ENCODE measurements at regions not wholly inside any gene's neighbourhood (a gene's known extent, or its start where the extent isn't known, plus 50 kb on each side); places are given as distances from the start of the nearest gene placed in this dataset.

DNA sequence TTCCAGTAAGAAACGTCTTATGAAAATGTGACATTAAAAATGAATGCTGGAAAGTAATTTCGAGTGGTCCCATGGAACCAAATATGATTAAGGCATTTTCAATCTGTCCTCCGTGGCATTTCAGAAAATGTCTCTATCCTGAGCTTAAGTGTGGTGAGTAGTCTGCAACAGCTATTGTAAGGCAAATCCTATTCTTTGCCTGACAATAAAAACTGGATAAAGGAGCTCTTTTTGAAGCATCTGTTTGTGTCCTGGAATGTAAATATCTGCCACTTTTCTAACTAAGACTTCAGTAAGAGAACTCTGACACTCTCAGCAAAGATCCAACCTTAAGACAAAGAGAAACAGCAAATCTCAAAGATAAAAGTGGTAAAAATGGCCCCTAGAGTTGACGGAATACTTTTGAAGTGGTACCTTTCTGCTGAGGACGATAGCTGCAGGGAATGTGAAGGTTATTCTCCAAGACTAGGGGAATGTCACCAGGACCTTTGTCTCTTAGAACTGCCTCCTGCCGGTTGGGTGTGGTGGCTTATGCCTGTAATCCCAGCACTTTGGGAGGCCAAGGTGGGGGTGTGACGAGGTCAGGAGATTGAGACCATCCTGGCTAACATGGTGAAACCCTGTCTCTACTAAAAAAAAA is 486.7 kb upstream of the ZP4 start:
- no peak overlapping the region for H2AFZ ChIP-seq (ENCODE audit: low read depth, low read length)
- no peaks in the 10 kb centered on the region for H3K27me3 ChIP-seq (ENCODE audit: insufficient read depth, low read depth, low read length)
- no peak overlapping the region for H3K9ac ChIP-seq (ENCODE audit: low read length)
- H3K4me2 ChIP-seq (ENCODE audit: low read length) = no peak overlapping the region
- no peaks in the 10 kb centered on the region for H3K9me2 ChIP-seq (ENCODE audit: insufficient read depth, low read length)
- no peaks in the 10 kb centered on the region for H3K36me3 ChIP-seq (ENCODE audit: insufficient read depth, low read length)
- TF ChIP-seq POLR2AphosphoS5 (IDR thresholded peaks at IDR 0.05) (no peak), REST (IDR thresholded peaks at IDR 0.05; ENCODE audit: borderline replicate concordance) (no peak), EP300 (conservative IDR thresholded peaks at IDR 0.05; ENCODE audit: poor library complexity, severe bottlenecking) (no peak), TAF1 (IDR thresholded peaks at IDR 0.05; ENCODE audit: low read depth) (no peak), RAD21 (conservative IDR thresholded peaks at IDR 0.05) (no peak), SMC3 (conservative IDR thresholded peaks at IDR 0.05; ENCODE audit: poor library complexity) (no peak), MXI1 (conservative IDR thresholded peaks at IDR 0.05; ENCODE audit: poor library complexity, severe bottlenecking) (no peak), EZH2 (IDR thresholded peaks at IDR 0.05; ENCODE audit: borderline replicate concordance, insufficient read depth, low read length, poor library complexity, severe bottlenecking) (no peak)
- TF ChIP-seq, protein P1, sequence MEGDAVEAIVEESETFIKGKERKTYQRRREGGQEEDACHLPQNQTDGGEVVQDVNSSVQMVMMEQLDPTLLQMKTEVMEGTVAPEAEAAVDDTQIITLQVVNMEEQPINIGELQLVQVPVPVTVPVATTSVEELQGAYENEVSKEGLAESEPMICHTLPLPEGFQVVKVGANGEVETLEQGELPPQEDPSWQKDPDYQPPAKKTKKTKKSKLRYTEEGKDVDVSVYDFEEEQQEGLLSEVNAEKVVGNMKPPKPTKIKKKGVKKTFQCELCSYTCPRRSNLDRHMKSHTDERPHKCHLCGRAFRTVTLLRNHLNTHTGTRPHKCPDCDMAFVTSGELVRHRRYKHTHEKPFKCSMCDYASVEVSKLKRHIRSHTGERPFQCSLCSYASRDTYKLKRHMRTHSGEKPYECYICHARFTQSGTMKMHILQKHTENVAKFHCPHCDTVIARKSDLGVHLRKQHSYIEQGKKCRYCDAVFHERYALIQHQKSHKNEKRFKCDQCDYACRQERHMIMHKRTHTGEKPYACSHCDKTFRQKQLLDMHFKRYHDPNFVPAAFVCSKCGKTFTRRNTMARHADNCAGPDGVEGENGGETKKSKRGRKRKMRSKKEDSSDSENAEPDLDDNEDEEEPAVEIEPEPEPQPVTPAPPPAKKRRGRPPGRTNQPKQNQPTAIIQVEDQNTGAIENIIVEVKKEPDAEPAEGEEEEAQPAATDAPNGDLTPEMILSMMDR (IDR thresholded peaks at IDR 0.05; ENCODE audit: poor library complexity, severe bottlenecking) = no peak
- H3K9me3 ChIP-seq (ENCODE audit: low read length) = no peaks in the 10 kb centered on the region
- H3K4me3 ChIP-seq (ENCODE audit: low read length) = no peak overlapping the region
- no peak overlapping the region for H3K27ac ChIP-seq (ENCODE audit: low read length)
- H4K20me1 ChIP-seq (ENCODE audit: insufficient read depth) = no peaks in the 10 kb centered on the region
- no peaks in the 10 kb centered on the region for H3F3A ChIP-seq (ENCODE audit: insufficient read depth, low read length, poor library complexity, severe bottlenecking)
- no peaks in the 10 kb centered on the region for H3K79me2 ChIP-seq (replicated peaks; ENCODE audit: insufficient read depth, low read length)

DNA sequence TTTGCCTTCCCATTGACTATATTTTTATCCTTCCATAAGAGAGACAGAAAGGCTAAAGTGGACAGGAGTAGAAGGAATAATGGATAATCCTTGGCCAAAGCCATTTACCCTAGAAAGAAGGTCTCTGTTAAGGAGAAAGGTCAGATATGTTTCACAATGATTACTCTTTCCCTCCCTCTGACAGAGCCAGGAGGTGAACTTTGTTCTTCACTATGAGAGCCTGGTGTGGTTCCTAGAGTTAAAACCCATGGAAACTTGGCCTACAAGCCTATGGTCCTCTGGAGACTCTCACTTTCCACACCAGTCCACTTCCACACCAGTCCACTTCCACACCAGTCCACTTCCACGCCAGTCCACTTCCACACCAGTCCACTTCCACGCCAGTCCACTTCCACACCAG is 479.9 kb upstream of the ZP4 start:
- Histone ChIP-seq H4K20me1 (ENCODE audit: insufficient read depth) (no peaks in the 10 kb centered on the region), H3K4me2 (ENCODE audit: low read length) (no peak overlapping the region), H3K9ac (ENCODE audit: low read length) (no peak overlapping the region), H3K36me3 (ENCODE audit: insufficient read depth, low read length) (no peaks in the 10 kb centered on the region), H2AFZ (ENCODE audit: low read depth, low read length) (no peak overlapping the region), H3K9me3 (ENCODE audit: low read length) (no peaks in the 10 kb centered on the region), H3F3A (ENCODE audit: insufficient read depth, low read length, poor library complexity, severe bottlenecking) (no peaks in the 10 kb centered on the region), H3K4me3 (ENCODE audit: low read length) (no peak overlapping the region), H3K79me2 (replicated peaks; ENCODE audit: insufficient read depth, low read length) (no peaks in the 10 kb centered on the region), H3K27me3 (ENCODE audit: insufficient read depth, low read depth, low read length) (no peaks in the 10 kb centered on the region), H3K27ac (ENCODE audit: low read length) (no peak overlapping the region), H3K9me2 (ENCODE audit: insufficient read depth, low read length) (no peaks in the 10 kb centered on the region)
- TF ChIP-seq EP300 (conservative IDR thresholded peaks at IDR 0.05; ENCODE audit: poor library complexity, severe bottlenecking) (no peak), TAF1 (IDR thresholded peaks at IDR 0.05; ENCODE audit: low read depth) (no peak), MXI1 (conservative IDR thresholded peaks at IDR 0.05; ENCODE audit: poor library complexity, severe bottlenecking) (no peak), POLR2AphosphoS5 (IDR thresholded peaks at IDR 0.05) (no peak), REST (IDR thresholded peaks at IDR 0.05; ENCODE audit: borderline replicate concordance) (no peak), SMC3 (conservative IDR thresholded peaks at IDR 0.05; ENCODE audit: poor library complexity) (no peak), EZH2 (IDR thresholded peaks at IDR 0.05; ENCODE audit: borderline replicate concordance, insufficient read depth, low read length, poor library complexity, severe bottlenecking) (no peak), RAD21 (conservative IDR thresholded peaks at IDR 0.05) (no peak)
- TF ChIP-seq, protein P1 (IDR thresholded peaks at IDR 0.05; ENCODE audit: poor library complexity, severe bottlenecking) = no peak

Data from neural cell (in vitro differentiated cells).